Upper lobe of left lung (tissue), 6 donors: ENCODE measurements at regions not wholly inside any gene's neighbourhood (a gene's known extent, or its start where the extent isn't known, plus 50 kb on each side); places are given as distances from the start of the nearest gene placed in this dataset.
A peak's percentile ranks its signal among the peaks of the same experiment; 100 is the strongest.

Experiments used
- ATAC-seq, 2 donors: fragments of 200-7000 bp; cut with Tn5 transposase; one replicate each; pipeline ENCODE4 v1.9.1; 2022; ENCODE audit warnings: mild to moderate bottlenecking in 2 of 2, moderate library complexity in 2 of 2; ENCODE audit not compliant: low FRiP score in 2 of 2
- DNase-seq, 2 donors: peaks; one replicate each; pipeline ENCODE4 v3.0.0-alpha.2; 2019 to 2020
- H3K27ac ChIP-seq, 4 donors: fragments of 200-600 bp; sonication (generic); one replicate each; pipeline ENCODE4 v1.5.1; 2016 to 2019
- H3K27me3 ChIP-seq, 4 donors: fragments of 200-600 bp; sonication (generic); one replicate each; pipeline ENCODE4 v1.5.1; 2017 to 2019
- H3K36me3 ChIP-seq, 4 donors: fragments of 200-600 bp; sonication (generic); one replicate each; pipeline ENCODE4 v1.5.1; 2016 to 2019
- H3K4me1 ChIP-seq, 4 donors: fragments of 200-600 bp; sonication (generic); one replicate each; pipeline ENCODE4 v1.5.1; 2018 to 2019
- H3K4me3 ChIP-seq, 4 donors: fragments of 200-600 bp; sonication (generic); one replicate each; pipeline ENCODE4 v1.5.1; 2017 to 2019; ENCODE audit warnings: mild to moderate bottlenecking in 2 of 4, moderate library complexity in 1 of 4
- H3K9me3 ChIP-seq, 4 donors: fragments of 200-600 bp; sonication (generic); one replicate each; pipeline ENCODE4 v1.5.1; 2018 to 2019
- CTCF ChIP-seq, 6 experiments: fragments of 450-650 bp in 4 of 6; fragments of 200-600 bp in 2 of 6; sonication (generic) in 2 of 6; IDR thresholded peaks; one replicate each; pipeline ENCODE4 v1.5.1; 2016 to 2019; ENCODE audit warnings: antibody characterized with exemption in 6 of 6
- EP300 ChIP-seq, 4 donors: sonication (generic); formaldehyde crosslinking; IDR thresholded peaks; one replicate each; pipeline ENCODE4 v1.5.1; 2017; ENCODE audit warnings: antibody characterized with exemption in 4 of 4, control low read depth in 2 of 4
- POLR2A ChIP-seq, 4 donors: fragments of 450-650 bp; IDR thresholded peaks; one replicate each; pipeline ENCODE4 v1.5.1; 2016 to 2017; ENCODE audit warnings: antibody characterized with exemption in 4 of 4, mild to moderate bottlenecking in 2 of 4
- POLR2AphosphoS5 ChIP-seq, 2 donors: sonication (generic); formaldehyde crosslinking; IDR thresholded peaks; one replicate each; pipeline ENCODE4 v1.5.1; 2017; ENCODE audit warnings: antibody characterized with exemption in 2 of 2
- WGBS, 2 donors: methylation state at CpG; one replicate each; pipeline ENCODE4 v1.1.5; 2017 to 2018; 5-methylcytosine and 5-hydroxymethylcytosine counted together
- donor health status: DM: no; HTN: no; CAD: no; lungs with moderate emphysema.
- donor health status: DM: no; HTN: yes; CAD: no; lungs with severe emphysema.

- ATAC-seq (no peak), DNase-seq (peak in 1 of 2 donors; percentile 8)
- Histone ChIP-seq H3K36me3 (no peaks in the 10 kb centered on the region), H3K9me3 (no peaks in the 10 kb centered on the region), H3K4me3 (no peak overlapping the region), H3K4me1 (peaks cover 0 to 3% (median 0%) of the 10 kb centered on the region in 4 donors), H3K27ac (no peak overlapping the region), H3K27me3 (no peaks in the 10 kb centered on the region)
- WGBS, 2 donors = 95% methylated on average over 7 of the region's 7 CpGs
- TF ChIP-seq POLR2AphosphoS5 (IDR thresholded peaks at IDR 0.05) = no peak
- TF ChIP-seq POLR2A (IDR thresholded peaks at IDR 0.05) = no peak
- no peak for TF ChIP-seq CTCF (IDR thresholded peaks at IDR 0.05)
- no peak for TF ChIP-seq EP300 (IDR thresholded peaks at IDR 0.05)
Measured at GRCh38 chr14:34229140-34229539, 232.9 kb downstream of the SPTSSA start.

- peaks cover 0 to 3% (median 0%) of the 10 kb centered on the region in 4 donors for H3K4me1 ChIP-seq
- no peak overlapping the region for H3K27ac ChIP-seq
- 87 to 91% methylated on average over 5 of the region's 5 CpGs for WGBS, 2 donors
- no peaks in the 10 kb centered on the region for H3K27me3 ChIP-seq
- H3K36me3 ChIP-seq = no peaks in the 10 kb centered on the region
- ATAC-seq (no peak), DNase-seq (no peak)
- H3K4me3 ChIP-seq = no peak overlapping the region
- TF ChIP-seq EP300 (IDR thresholded peaks at IDR 0.05) = no peak
- TF ChIP-seq CTCF (IDR thresholded peaks at IDR 0.05) = no peak
- no peak for TF ChIP-seq POLR2AphosphoS5 (IDR thresholded peaks at IDR 0.05)
- TF ChIP-seq POLR2A (IDR thresholded peaks at IDR 0.05) = no peak
- no peaks in the 10 kb centered on the region for H3K9me3 ChIP-seq
Measured at GRCh38 chr14:34228650-34228976, 233.4 kb downstream of the SPTSSA start.

- Histone ChIP-seq H3K9me3 (no peaks in the 10 kb centered on the region), H3K4me3 (no peak overlapping the region), H3K4me1 (peaks cover 0 to 3% (median 0%) of the 10 kb centered on the region in 4 donors), H3K27me3 (no peaks in the 10 kb centered on the region), H3K36me3 (no peaks in the 10 kb centered on the region), H3K27ac (no peak overlapping the region)
- TF ChIP-seq POLR2A (IDR thresholded peaks at IDR 0.05) (no peak), CTCF (IDR thresholded peaks at IDR 0.05) (peak; percentile 59 to 75 (median 66)), POLR2AphosphoS5 (IDR thresholded peaks at IDR 0.05) (no peak), EP300 (IDR thresholded peaks at IDR 0.05) (no peak)
- 35 to 41% methylated on average over 21 to 22 of the region's 22 CpGs for WGBS, 2 donors
- peak; percentile 29 to 48 for DNase-seq
- ATAC-seq = peak; percentile 84 to 93
Measured at GRCh38 chr14:34227834-34228649, 234.0 kb downstream of the SPTSSA start.

GRCh38 chr14:34224221-34224620 lies 237.8 kb downstream of the SPTSSA start:
- Histone ChIP-seq H3K9me3 (no peaks in the 10 kb centered on the region), H3K36me3 (no peaks in the 10 kb centered on the region), H3K4me1 (peaks cover 0 to 3% (median 0%) of the 10 kb centered on the region in 4 donors), H3K27me3 (no peaks in the 10 kb centered on the region), H3K27ac (no peak overlapping the region), H3K4me3 (no peak overlapping the region)
- DNase-seq (no peak), ATAC-seq (no peak)
- no peak for TF ChIP-seq POLR2AphosphoS5 (IDR thresholded peaks at IDR 0.05)

- Histone ChIP-seq H3K36me3 (no peaks in the 10 kb centered on the region), H3K9me3 (no peaks in the 10 kb centered on the region), H3K27ac (no peak overlapping the region), H3K4me3 (no peak overlapping the region), H3K27me3 (no peaks in the 10 kb centered on the region), H3K4me1 (peaks cover 0 to 3% (median 0%) of the 10 kb centered on the region in 4 donors)
- ATAC-seq = no peak
- WGBS, 2 donors = 68 to 71% methylated on average over 3 of the region's 3 CpGs
- no peak for DNase-seq
- TF ChIP-seq CTCF (IDR thresholded peaks at IDR 0.05) = no peak
Measured at GRCh38 chr14:34223373-34224148, 238.5 kb downstream of the SPTSSA start.
